GM12892 (cell line): ENCODE measurements at regions not wholly inside any gene's neighbourhood (a gene's known extent, or its start where the extent isn't known, plus 50 kb on each side); places are given as distances from the start of the nearest gene placed in this dataset.

ENCODE experiments used
- POLR2A ChIP-seq: IDR thresholded peaks from 2 replicates; pipeline ENCODE4 v1.6.1; 2011; ENCODE audit warnings: low read depth, low read length, control low read depth
- POLR2AphosphoS5 ChIP-seq: IDR thresholded peaks from 2 replicates; pipeline ENCODE4 v1.6.1; 2011; ENCODE audit warnings: low read depth, low read length, control low read depth

DNA sequence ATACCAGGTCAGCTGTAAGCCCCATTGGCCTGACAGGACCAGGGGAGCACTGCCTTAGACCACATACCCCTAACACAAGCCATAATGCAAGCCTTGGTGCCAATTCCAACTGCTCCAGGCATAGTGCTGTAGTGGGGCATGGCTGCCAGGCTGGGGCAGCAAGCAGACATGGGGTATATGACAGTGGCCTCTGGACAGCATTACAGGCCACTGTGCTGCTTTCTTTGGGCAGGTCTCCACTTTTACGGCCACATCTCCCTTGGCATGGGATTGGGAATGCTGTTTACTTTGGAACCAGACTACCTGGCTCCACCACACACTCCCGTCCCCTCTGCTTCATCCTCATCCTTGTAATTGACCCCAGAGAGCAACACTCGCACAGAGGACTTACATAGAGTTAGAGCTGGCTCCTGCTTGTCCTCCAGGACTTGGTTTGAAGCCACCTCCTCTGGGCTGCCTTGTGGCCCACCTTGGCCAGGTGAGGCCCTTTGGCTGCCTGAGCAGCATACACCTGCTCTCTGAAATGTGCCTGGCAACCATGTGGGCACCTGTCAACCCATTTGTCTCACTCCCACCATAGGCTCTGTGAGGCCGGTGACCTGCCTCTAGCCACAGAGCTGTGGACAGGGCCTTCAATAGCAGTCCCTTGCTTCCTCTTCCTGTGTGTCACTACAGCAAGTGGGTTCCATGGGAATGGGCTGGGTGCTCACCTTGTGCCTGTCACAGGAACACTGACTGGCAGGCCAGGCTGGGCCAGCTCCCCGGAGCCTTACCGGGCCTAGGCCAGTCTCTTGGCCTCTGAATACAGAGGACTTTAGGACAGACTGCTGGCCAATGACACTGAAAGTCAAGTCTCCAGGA lies 262.6 kb upstream of the HS6ST1 start:
- no peak for TF ChIP-seq POLR2A
- no peak for TF ChIP-seq POLR2AphosphoS5
